Spleen (tissue), 11 donors: ENCODE measurements at regions not wholly inside any gene's neighbourhood (a gene's known extent, or its start where the extent isn't known, plus 50 kb on each side); places are given as distances from the start of the nearest gene placed in this dataset.

Experiments
- DNase-seq: peaks from one replicate; pipeline ENCODE4 v3.0.0-alpha.2; 2020
- H3K27ac ChIP-seq, 8 donors: fragments of 200-600 bp; sonication (generic) in 7 of 8; 1 replicate in 4 of 8; 2 replicates in 4 of 8; pipeline versions ENCODE4 v1.5.0 to v1.8.0; 2016 to 2021; ENCODE audit warnings: inconsistent platforms in 4 of 8, mild to moderate bottlenecking in 4 of 8, moderate library complexity in 1 of 8
- H3K27me3 ChIP-seq, 7 donors: fragments of 200-600 bp; sonication (generic) in 6 of 7; replicated peaks in 1 of 7; 1 replicate in 4 of 7; 2 replicates in 3 of 7; pipeline versions ENCODE4 v1.5.0 to v1.8.0; 2016 to 2021; ENCODE audit warnings: inconsistent platforms in 3 of 7, mild to moderate bottlenecking in 1 of 7
- H3K36me3 ChIP-seq, 6 donors: fragments of 200-600 bp; sonication (generic) in 5 of 6; 1 replicate in 4 of 6; 2 replicates in 2 of 6; pipeline versions ENCODE4 v1.5.0 to v1.8.0; 2016 to 2021; ENCODE audit warnings: inconsistent platforms in 2 of 6
- H3K4me1 ChIP-seq, 6 donors: fragments of 200-600 bp; sonication (generic) in 5 of 6; 1 replicate in 3 of 6; 2 replicates in 3 of 6; pipeline versions ENCODE4 v1.5.0 to v1.8.0; 2016 to 2021; ENCODE audit warnings: inconsistent platforms in 3 of 6
- H3K4me3 ChIP-seq, 8 donors: fragments of 200-600 bp; sonication (generic) in 7 of 8; 1 replicate in 4 of 8; 2 replicates in 4 of 8; pipeline versions ENCODE4 v1.5.0 to v1.8.0; 2016 to 2021; ENCODE audit warnings: inconsistent platforms in 4 of 8, mild to moderate bottlenecking in 4 of 8, moderate library complexity in 2 of 8
- H3K9me3 ChIP-seq, 8 donors: fragments of 200-600 bp; sonication (generic) in 7 of 8; 1 replicate in 4 of 8; 2 replicates in 4 of 8; pipeline versions ENCODE4 v1.5.0 to v1.8.0; 2016 to 2021; ENCODE audit warnings: inconsistent platforms in 4 of 8
- POLR2A ChIP-seq, 3 donors: fragments of 450-650 bp; IDR thresholded peaks; one replicate each; pipeline ENCODE4 v1.5.1; 2017; ENCODE audit warnings: antibody characterized with exemption in 3 of 3, mild to moderate bottlenecking in 1 of 3
- POLR2AphosphoS5 ChIP-seq, 3 donors: sonication (generic); formaldehyde crosslinking; IDR thresholded peaks; one replicate each; pipeline ENCODE4 v1.5.1; 2017; ENCODE audit warnings: antibody characterized with exemption in 3 of 3
- WGBS, 5 donors: extraction: QIAGEN DNeasy Blood & Tissue Kit in 3 of 5; methylation state at CpG; one replicate each; pipeline versions ENCODE4 v1.1.5 to v1.1.7; 2013 to 2018; 5-methylcytosine and 5-hydroxymethylcytosine counted together
- intact Hi-C: fragments of 100-400 bp; cut with DNase I; formaldehyde crosslinking; loops from one replicate; pipeline ENCODE4 v1.15.0; 2023; ENCODE audit warnings: low total_unique reads
- TF ChIP-seq, protein P1 (sequence below), 11 experiments: fragments of 200-600 bp in 7 of 11; fragments of 450-650 bp in 4 of 11; sonication (generic) in 4 of 11; IDR thresholded peaks in 8 of 11; conservative IDR thresholded peaks in 3 of 11; 1 replicate in 7 of 11; 2 replicates in 4 of 11; pipeline versions ENCODE4 v1.4.0 to v1.8.0; 2016 to 2021; ENCODE audit warnings: antibody characterized with exemption in 11 of 11, inconsistent platforms in 4 of 11, mild to moderate bottlenecking in 1 of 11
- donor health status: healthy with polysubstance abuse.
- donor health status: DM: no; HTN: no; CAD: no; lungs with moderate emphysema.
- donor health status: DM: no; HTN: no; CAD: no.
- donor health status: Bipolar disorder and iron deficiency.
- donor health status: healthy.
- donor health status: DM: no; HTN: no; CAD: no.
- donor health status: DM: yes; HTN: yes; CAD: no.

DNA sequence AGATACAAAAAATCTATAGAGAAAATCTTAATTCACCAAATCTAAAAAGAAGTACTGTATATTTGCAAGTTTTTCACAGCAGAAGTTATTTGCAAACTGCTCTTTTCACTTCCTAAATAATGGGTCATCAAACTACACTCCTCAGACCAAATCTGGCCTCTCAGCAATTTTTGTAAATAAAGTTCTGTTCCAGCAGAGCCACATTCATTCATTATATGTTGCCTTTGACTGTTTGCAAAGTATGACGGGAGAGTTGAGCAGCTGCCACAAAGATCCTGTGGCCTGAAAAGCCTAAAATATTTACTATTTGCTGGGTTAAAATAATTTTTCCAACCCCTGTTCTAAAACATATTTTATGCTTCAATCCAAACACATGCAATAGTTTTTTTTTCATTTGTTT, 1222.3 kb upstream of the SEL1L start:
- Histone ChIP-seq H3K4me1 (no peaks in the 10 kb centered on the region), H3K9me3 (peaks cover 0 to 24% (median 7%) of the 10 kb centered on the region in 8 donors), H3K27ac (no peak overlapping the region), H3K36me3 (no peaks in the 10 kb centered on the region), H3K4me3 (no peak overlapping the region), H3K27me3 (no peaks in the 10 kb centered on the region)
- 70 to 93% (median 87%) methylated on average over 1 of the region's 1 CpG for WGBS, 5 donors
- TF ChIP-seq POLR2A (IDR thresholded peaks at IDR 0.05), result no peak
- TF ChIP-seq POLR2AphosphoS5 (IDR thresholded peaks at IDR 0.05), result no peak
- TF ChIP-seq, protein P1, sequence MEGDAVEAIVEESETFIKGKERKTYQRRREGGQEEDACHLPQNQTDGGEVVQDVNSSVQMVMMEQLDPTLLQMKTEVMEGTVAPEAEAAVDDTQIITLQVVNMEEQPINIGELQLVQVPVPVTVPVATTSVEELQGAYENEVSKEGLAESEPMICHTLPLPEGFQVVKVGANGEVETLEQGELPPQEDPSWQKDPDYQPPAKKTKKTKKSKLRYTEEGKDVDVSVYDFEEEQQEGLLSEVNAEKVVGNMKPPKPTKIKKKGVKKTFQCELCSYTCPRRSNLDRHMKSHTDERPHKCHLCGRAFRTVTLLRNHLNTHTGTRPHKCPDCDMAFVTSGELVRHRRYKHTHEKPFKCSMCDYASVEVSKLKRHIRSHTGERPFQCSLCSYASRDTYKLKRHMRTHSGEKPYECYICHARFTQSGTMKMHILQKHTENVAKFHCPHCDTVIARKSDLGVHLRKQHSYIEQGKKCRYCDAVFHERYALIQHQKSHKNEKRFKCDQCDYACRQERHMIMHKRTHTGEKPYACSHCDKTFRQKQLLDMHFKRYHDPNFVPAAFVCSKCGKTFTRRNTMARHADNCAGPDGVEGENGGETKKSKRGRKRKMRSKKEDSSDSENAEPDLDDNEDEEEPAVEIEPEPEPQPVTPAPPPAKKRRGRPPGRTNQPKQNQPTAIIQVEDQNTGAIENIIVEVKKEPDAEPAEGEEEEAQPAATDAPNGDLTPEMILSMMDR (IDR thresholded peaks at IDR 0.05 in 8 of 11, conservative IDR thresholded peaks at IDR 0.05 in 3 of 11), result no peak
- no peak for DNase-seq
- intact Hi-C loops, result no loop called here

DNA sequence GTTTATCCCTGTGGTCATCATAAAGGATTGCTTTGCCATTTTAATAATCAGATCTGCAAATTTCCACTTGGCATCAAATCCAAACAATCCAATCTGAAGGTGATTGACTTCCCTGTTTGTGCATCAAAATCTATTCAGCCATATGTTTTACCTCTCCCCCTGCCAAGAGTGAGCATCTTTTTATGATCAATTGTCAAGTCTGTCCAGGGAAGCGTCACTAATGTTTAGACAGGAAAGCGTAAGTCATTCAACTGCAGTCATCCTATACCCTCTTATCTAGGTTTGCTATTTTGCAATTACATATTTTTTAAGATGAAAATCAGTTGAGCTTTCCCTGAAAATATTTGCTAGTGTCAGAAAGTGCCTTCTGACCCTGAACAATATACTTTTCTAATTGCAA, 1224.1 kb upstream of the SEL1L start:
- DNase-seq, result no peak
- Histone ChIP-seq H3K4me3 (no peak overlapping the region), H3K27ac (no peak overlapping the region), H3K27me3 (no peaks in the 10 kb centered on the region), H3K4me1 (no peaks in the 10 kb centered on the region), H3K9me3 (peaks cover 0 to 17% (median 7%) of the 10 kb centered on the region in 8 donors), H3K36me3 (no peaks in the 10 kb centered on the region)
- TF ChIP-seq, protein P1 (IDR thresholded peaks at IDR 0.05 in 8 of 11, conservative IDR thresholded peaks at IDR 0.05 in 3 of 11), result no peak
- TF ChIP-seq POLR2AphosphoS5 (IDR thresholded peaks at IDR 0.05), result no peak
- TF ChIP-seq POLR2A (IDR thresholded peaks at IDR 0.05), result no peak
- intact Hi-C loops, result no loop called here
- WGBS, 5 donors, result 78 to 81% (median 80%) methylated on average over 2 of the region's 2 CpGs

DNA sequence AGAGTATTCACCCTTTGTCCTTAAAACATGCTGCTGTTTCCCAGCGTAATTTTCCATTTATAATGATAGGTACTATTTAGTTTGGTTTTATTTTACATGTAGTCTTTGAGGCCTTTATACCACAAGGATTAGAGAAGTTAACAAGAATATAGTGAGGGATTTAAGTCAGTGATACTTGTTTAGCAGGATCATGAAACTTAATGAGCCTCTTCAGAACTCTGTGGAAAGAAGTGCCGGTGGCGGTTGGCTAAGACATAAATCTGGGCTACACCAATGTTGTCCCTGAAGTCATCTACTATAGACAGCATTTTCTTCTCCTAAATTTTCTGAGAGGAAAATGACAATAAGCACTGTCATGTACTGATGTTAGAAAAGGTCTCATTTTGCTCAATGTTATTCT, 1226.0 kb upstream of the SEL1L start:
- H3K9me3 ChIP-seq, result peaks cover 0 to 7% (median 0%) of the 10 kb centered on the region in 8 donors
- no peaks in the 10 kb centered on the region for H3K36me3 ChIP-seq
- no peak for DNase-seq
- no peaks in the 10 kb centered on the region for H3K27me3 ChIP-seq
- no peak for TF ChIP-seq POLR2A (IDR thresholded peaks at IDR 0.05)
- no peak for TF ChIP-seq POLR2AphosphoS5 (IDR thresholded peaks at IDR 0.05)
- TF ChIP-seq, protein P1 (IDR thresholded peaks at IDR 0.05 in 8 of 11, conservative IDR thresholded peaks at IDR 0.05 in 3 of 11), result no peak
- intact Hi-C loops, result no loop called here
- no peak overlapping the region for H3K4me3 ChIP-seq
- no peaks in the 10 kb centered on the region for H3K4me1 ChIP-seq
- 63 to 99% (median 79%) methylated on average over 3 of the region's 3 CpGs for WGBS, 5 donors
- H3K27ac ChIP-seq, result no peak overlapping the region

DNA sequence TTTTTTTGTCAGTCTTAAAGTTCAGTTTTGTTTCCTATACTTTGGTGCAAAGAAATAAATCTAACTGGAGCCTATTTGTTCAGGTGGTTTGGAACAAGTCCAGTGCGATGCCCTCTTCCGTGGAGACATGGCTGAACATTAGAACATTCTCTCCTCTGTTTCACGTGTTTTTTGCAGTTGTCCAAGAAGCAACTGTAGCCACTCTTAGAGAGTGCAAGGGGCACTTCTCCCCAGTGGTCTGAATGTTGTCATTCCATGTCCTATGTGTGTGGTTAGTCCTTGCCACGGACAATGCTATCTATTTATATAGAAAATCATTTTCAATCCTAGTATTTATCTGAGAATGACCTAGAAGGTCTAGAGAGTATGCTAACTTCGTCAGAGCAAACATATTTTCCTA, 1232.5 kb upstream of the SEL1L start:
- intact Hi-C loops, result no loop called here
- no peak for DNase-seq
- Histone ChIP-seq H3K9me3 (peaks cover 0 to 4% (median 0%) of the 10 kb centered on the region in 8 donors), H3K36me3 (no peaks in the 10 kb centered on the region), H3K27me3 (no peaks in the 10 kb centered on the region), H3K4me1 (no peaks in the 10 kb centered on the region), H3K27ac (no peak overlapping the region), H3K4me3 (no peak overlapping the region)
- WGBS, 5 donors, result 67 to 79% (median 77%) methylated on average over 5 of the region's 5 CpGs
- no peak for TF ChIP-seq POLR2AphosphoS5 (IDR thresholded peaks at IDR 0.05)
- TF ChIP-seq, protein P1 (IDR thresholded peaks at IDR 0.05 in 8 of 11, conservative IDR thresholded peaks at IDR 0.05 in 3 of 11), result no peak
- TF ChIP-seq POLR2A (IDR thresholded peaks at IDR 0.05), result no peak
